Endothelial cell of umbilical vein (primary cell): ENCODE measurements at regions not wholly inside any gene's neighbourhood (a gene's known extent, or its start where the extent isn't known, plus 50 kb on each side); places are given as distances from the start of the nearest gene placed in this dataset.

Source experiments
- CTCF ChIP-seq, 2 donors: IDR thresholded peaks; 1 replicate in 1 of 2; 2 replicates in 1 of 2; pipeline ENCODE4 v1.5.1; 2011; ENCODE audit warnings: low read length in 2 of 2, mild to moderate bottlenecking in 2 of 2, moderate library complexity in 2 of 2, control low read depth in 1 of 2, inconsistent platforms in 1 of 2, low read depth in 1 of 2; ENCODE audit not compliant: insufficient read depth in 1 of 2; ENCODE audit errors: extremely low read depth in 1 of 2
- EZH2 ChIP-seq: IDR thresholded peaks from 2 replicates; pipeline ENCODE4 v1.6.1; 2012; ENCODE audit warnings: borderline replicate concordance, low read depth, mild to moderate bottlenecking, moderate library complexity, low read length, inconsistent platforms; ENCODE audit not compliant: severe bottlenecking
- GATA2 ChIP-seq: IDR thresholded peaks from 2 replicates; pipeline ENCODE4 v1.7.0; 2011; ENCODE audit warnings: low read depth, mild to moderate bottlenecking, moderate library complexity, mixed read lengths, low read length; ENCODE audit not compliant: insufficient read length, insufficient read depth
- JUN ChIP-seq: IDR thresholded peaks from 2 replicates; pipeline ENCODE4 v1.6.1; 2011; ENCODE audit warnings: borderline replicate concordance, low read depth; ENCODE audit not compliant: insufficient read length, insufficient read depth
- MAX ChIP-seq: IDR thresholded peaks from 2 replicates; pipeline ENCODE4 v1.6.1; 2011; ENCODE audit not compliant: insufficient read depth, insufficient read length
- POLR2A ChIP-seq: IDR thresholded peaks from 2 replicates; pipeline ENCODE4 v1.6.1; 2012; ENCODE audit warnings: low read depth, mild to moderate bottlenecking, control low read depth, low read length
- POLR2AphosphoS5 ChIP-seq: IDR thresholded peaks from 2 replicates; pipeline ENCODE4 v1.6.1; 2012; ENCODE audit warnings: low read depth, mild to moderate bottlenecking, control low read depth, low read length, moderate library complexity; ENCODE audit not compliant: insufficient read depth

- TF ChIP-seq EZH2 (no peak), CTCF (IDR thresholded peaks at IDR 0.05; ENCODE audit: extremely low read depth in 1 of 2, insufficient read depth in 1 of 2, low read depth in 1 of 2, low read length in 2 of 2) (no peak), POLR2A (no peak), JUN (no peak), MAX (no peak), GATA2 (no peak), POLR2AphosphoS5 (no peak)
Observed at GRCh38 chr2:167834707-167835106, 412.7 kb downstream of the STK39 start.
